ENCODE measurements at regions not wholly inside any gene's neighbourhood (a gene's known extent, or its start where the extent isn't known, plus 50 kb on each side); places are given as distances from the start of the nearest gene placed in this dataset.
A peak's percentile ranks its signal among the peaks of the same experiment; 100 is the strongest.

- POLR2A ChIA-PET = no interaction called here
- TF ChIP-seq ZNF19 (tag by site-specific recombination; IDR thresholded peaks at IDR 0.05; ENCODE audit: low read depth) (no peak), ZNF623 (tag by site-specific recombination; IDR thresholded peaks at IDR 0.05) (no peak), YY2 (tag by site-specific recombination; IDR thresholded peaks at IDR 0.05) (no peak), ZNF426 (tag by site-specific recombination; IDR thresholded peaks at IDR 0.05) (no peak), ZNF677 (tag by site-specific recombination; IDR thresholded peaks at IDR 0.05) (no peak), HOXA7 (CRISPR knock-in tag; IDR thresholded peaks at IDR 0.05; ENCODE audit: borderline replicate concordance) (no peak), OVOL3 (tag by site-specific recombination; IDR thresholded peaks at IDR 0.05) (no peak), ZNF362 (tag by site-specific recombination; IDR thresholded peaks at IDR 0.05) (no peak), ZNF645 (tag by site-specific recombination; IDR thresholded peaks at IDR 0.05) (no peak), GLIS1 (tag by site-specific recombination; IDR thresholded peaks at IDR 0.05) (no peak), ZFHX2 (tag by site-specific recombination; conservative IDR thresholded peaks at IDR 0.05) (no peak), ZNF837 (tag by site-specific recombination; IDR thresholded peaks at IDR 0.05) (no peak), ZNF488 (tag by site-specific recombination; IDR thresholded peaks at IDR 0.05) (no peak), ZNF449 (tag by site-specific recombination; IDR thresholded peaks at IDR 0.05) (no peak), ZNF133 (tag by site-specific recombination; IDR thresholded peaks at IDR 0.05) (no peak), ZNF341 (tag by site-specific recombination; IDR thresholded peaks at IDR 0.05; ENCODE audit: low read depth) (no peak), ZNF626 (tag by site-specific recombination; IDR thresholded peaks at IDR 0.05) (no peak), ZNF830 (tag by site-specific recombination; IDR thresholded peaks at IDR 0.05; ENCODE audit: low read depth) (no peak), ZNF302 (tag by site-specific recombination; IDR thresholded peaks at IDR 0.05; ENCODE audit: low read depth) (no peak)
- CTCF ChIA-PET = interaction anchor here (0.6 to 1.5 kb wide), 4 partner anchors 16 to 241 kb away, joined by 3 to 4 read pairs (median 4); no protein-coding TSS in a partner anchor
Observed at GRCh38 chr6:41440958-41441357, 105.2 kb upstream of the FOXP4 start.

GRCh38 chr6:41441598-41442351, 104.4 kb upstream of the FOXP4 start:
- no peak overlapping the region for H3K4me3 ChIP-seq (ENCODE audit: low read depth, low read length)
- ChIA-PET CTCF (interaction anchor here (0.5 to 6.7 kb wide), 19 partner anchors 9 to 161 kb away, joined by 3 to 86 read pairs (median 4); no protein-coding TSS in a partner anchor), POLR2A (no interaction called here)
- H3K27ac ChIP-seq (ENCODE audit: extremely low read depth, low read depth, low read length) = peak overlapping the region; percentile 68; the same call in 1 of the 2 replicates
- peaks cover 22% of the 10 kb centered on the region for H3K4me1 ChIP-seq (ENCODE audit: control insufficient read depth, insufficient read depth, low read length)
- no peaks in the 10 kb centered on the region for H3K36me3 ChIP-seq (ENCODE audit: control insufficient read depth in 2 of 2, insufficient read depth in 1 of 2, low read length in 2 of 2)
- H3K9me3 ChIP-seq (ENCODE audit: control insufficient read depth, insufficient read depth, low read depth, low read length) = no peaks in the 10 kb centered on the region
- TF ChIP-seq SCRT1 (tag by site-specific recombination; IDR thresholded peaks at IDR 0.05; ENCODE audit: borderline replicate concordance) = no peak
- no peak for TF ChIP-seq ZBTB48 (tag by site-specific recombination; IDR thresholded peaks at IDR 0.05)

More at GRCh38 chr6:41440958-41441357, 105.2 kb upstream of the FOXP4 start:
- Histone ChIP-seq H3K4me1 (ENCODE audit: control insufficient read depth, insufficient read depth, low read length) (peaks cover 22% of the 10 kb centered on the region), H3K27ac (ENCODE audit: extremely low read depth, low read depth, low read length) (no peak overlapping the region), H3K36me3 (ENCODE audit: control insufficient read depth in 2 of 2, insufficient read depth in 1 of 2, low read length in 2 of 2) (no peaks in the 10 kb centered on the region), H3K9me3 (ENCODE audit: control insufficient read depth, insufficient read depth, low read depth, low read length) (no peaks in the 10 kb centered on the region), H3K4me3 (ENCODE audit: low read depth, low read length) (no peak overlapping the region)
